ENCODE measurements at regions not wholly inside any gene's neighbourhood (a gene's known extent, or its start where the extent isn't known, plus 50 kb on each side); places are given as distances from the start of the nearest gene placed in this dataset.

DNA sequence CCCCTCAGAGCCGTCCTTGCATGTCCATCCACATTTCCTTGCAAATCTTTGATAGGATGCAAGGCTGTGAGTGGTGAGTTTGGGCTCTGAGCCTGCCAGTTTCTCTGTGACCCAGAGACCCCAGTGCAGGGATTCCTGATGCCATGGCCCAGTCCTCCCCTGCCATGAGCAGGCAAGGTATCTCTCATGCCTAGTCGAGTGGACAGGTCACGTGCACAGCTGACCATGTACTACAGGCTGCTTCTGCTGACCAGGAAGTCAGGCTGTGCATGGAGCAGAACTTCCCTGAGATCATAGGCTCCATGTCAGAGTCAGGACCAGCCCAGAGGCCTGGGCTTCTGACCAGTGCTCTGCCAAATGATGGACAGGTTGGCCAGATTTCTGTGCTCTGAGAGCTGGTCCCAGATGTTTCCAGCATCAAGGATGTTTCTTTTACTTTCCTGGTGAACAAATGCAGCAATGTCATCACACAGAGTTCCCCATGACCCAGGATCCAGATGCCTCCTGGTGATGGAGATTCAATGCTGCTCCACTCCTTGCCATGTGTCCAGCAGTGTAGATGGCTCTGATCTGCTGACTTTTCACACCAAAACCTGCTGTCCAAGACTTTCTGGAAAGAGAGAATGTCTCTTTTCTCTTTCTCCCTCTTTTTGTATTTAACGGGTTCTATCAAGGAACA, 321.6 kb upstream of the HS6ST1 start:
- TF ChIP-seq, protein P1, sequence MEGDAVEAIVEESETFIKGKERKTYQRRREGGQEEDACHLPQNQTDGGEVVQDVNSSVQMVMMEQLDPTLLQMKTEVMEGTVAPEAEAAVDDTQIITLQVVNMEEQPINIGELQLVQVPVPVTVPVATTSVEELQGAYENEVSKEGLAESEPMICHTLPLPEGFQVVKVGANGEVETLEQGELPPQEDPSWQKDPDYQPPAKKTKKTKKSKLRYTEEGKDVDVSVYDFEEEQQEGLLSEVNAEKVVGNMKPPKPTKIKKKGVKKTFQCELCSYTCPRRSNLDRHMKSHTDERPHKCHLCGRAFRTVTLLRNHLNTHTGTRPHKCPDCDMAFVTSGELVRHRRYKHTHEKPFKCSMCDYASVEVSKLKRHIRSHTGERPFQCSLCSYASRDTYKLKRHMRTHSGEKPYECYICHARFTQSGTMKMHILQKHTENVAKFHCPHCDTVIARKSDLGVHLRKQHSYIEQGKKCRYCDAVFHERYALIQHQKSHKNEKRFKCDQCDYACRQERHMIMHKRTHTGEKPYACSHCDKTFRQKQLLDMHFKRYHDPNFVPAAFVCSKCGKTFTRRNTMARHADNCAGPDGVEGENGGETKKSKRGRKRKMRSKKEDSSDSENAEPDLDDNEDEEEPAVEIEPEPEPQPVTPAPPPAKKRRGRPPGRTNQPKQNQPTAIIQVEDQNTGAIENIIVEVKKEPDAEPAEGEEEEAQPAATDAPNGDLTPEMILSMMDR (IDR thresholded peaks at IDR 0.05) = no peak
- TF ChIP-seq EP300 (IDR thresholded peaks at IDR 0.05; ENCODE audit: borderline replicate concordance in 1 of 2, low read depth in 1 of 2, low read length in 1 of 2) = no peak

Measured in SK-N-SH (cell line).